Activated naive CD8-positive, alpha-beta T cell (primary cell): ENCODE measurements at regions not wholly inside any gene's neighbourhood (a gene's known extent, or its start where the extent isn't known, plus 50 kb on each side); places are given as distances from the start of the nearest gene placed in this dataset.

ENCODE experiments used
- H3K27ac Mint-ChIP-seq: one replicate; pipeline ENCODE4 v1.8.0; 2021; ENCODE audit warnings: mixed read lengths
- H3K27me3 Mint-ChIP-seq: one replicate; pipeline ENCODE4 v1.8.0; 2021; ENCODE audit warnings: mixed read lengths
- H3K36me3 Mint-ChIP-seq: one replicate; pipeline ENCODE4 v1.8.0; 2021; ENCODE audit warnings: mixed read lengths
- H3K4me1 Mint-ChIP-seq: one replicate; pipeline ENCODE4 v1.8.0; 2021; ENCODE audit warnings: low read depth, mixed read lengths
- H3K4me3 Mint-ChIP-seq: one replicate; pipeline ENCODE4 v1.8.0; 2021; ENCODE audit warnings: mild to moderate bottlenecking, mixed read lengths
- H3K9me3 Mint-ChIP-seq: one replicate; pipeline ENCODE4 v1.8.0; 2021; ENCODE audit warnings: low read depth, mixed read lengths

- Mint-ChIP-seq H3K27ac (no peak overlapping the region), H3K9me3 (no peaks in the 10 kb centered on the region), H3K4me3 (no peak overlapping the region), H3K36me3 (peaks cover 6% of the 10 kb centered on the region), H3K27me3 (peaks cover 2% of the 10 kb centered on the region), H3K4me1 (no peaks in the 10 kb centered on the region)
Observed at GRCh38 chr12:4091016-4091743, 182.4 kb upstream of the CCND2 start.

DNA sequence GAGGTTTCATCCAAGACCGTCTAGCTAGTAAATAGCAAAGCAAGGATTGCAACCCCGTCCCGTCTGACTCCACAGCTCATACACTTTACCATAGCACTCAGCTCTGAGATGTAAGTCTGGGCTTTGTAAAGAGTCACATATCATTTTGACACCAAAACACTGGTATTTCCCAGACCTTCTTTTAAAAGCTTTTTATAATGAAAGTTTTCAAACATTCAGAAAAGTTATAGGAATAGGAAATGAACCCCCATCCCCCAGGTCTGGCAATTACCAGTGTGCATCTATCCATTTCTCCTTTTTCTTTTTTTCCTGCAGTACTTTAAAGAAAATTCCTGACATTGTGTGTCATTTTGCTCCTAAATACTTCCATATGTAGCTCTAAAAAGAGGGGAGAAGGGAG is 183.6 kb upstream of the CCND2 start:
- Mint-ChIP-seq H3K27ac (no peak overlapping the region), H3K4me1 (no peaks in the 10 kb centered on the region), H3K9me3 (no peaks in the 10 kb centered on the region)

DNA sequence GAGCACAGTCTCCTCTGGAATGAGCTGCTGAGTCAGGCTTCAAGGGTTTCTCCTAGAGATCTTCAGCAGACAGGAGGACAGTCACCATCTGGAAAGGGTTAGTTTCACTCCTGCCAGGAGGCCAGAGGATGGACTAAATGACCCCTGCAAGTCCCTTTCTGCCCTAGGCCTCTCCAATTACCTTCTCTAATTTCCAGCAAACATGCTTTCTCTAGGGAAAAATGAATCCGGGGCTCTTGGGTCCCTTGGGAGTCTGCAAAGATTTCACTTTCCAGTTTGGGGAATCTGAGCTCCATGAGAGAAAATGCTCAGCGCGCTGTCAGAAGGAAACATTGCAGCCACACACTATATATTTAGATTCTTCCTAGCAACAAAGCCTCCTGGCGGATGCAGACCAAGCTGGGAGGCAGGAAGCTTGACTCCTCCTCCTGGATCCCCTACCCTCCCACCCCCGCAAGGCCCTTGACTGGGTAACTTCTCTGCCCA is 184.4 kb upstream of the CCND2 start:
- H3K4me3 Mint-ChIP-seq = no peak overlapping the region
- H3K36me3 Mint-ChIP-seq = peaks cover 6% of the 10 kb centered on the region
- no peaks in the 10 kb centered on the region for H3K4me1 Mint-ChIP-seq
- H3K27ac Mint-ChIP-seq = no peak overlapping the region
- no peaks in the 10 kb centered on the region for H3K9me3 Mint-ChIP-seq
- peaks cover 2% of the 10 kb centered on the region for H3K27me3 Mint-ChIP-seq

More for the DNA sequence above, 183.6 kb upstream of the CCND2 start:
- Mint-ChIP-seq H3K4me3 (no peak overlapping the region), H3K36me3 (peaks cover 6% of the 10 kb centered on the region), H3K27me3 (peaks cover 2% of the 10 kb centered on the region)

GRCh38 chr12:4088451-4088850 is 185.1 kb upstream of the CCND2 start:
- no peaks in the 10 kb centered on the region for H3K4me1 Mint-ChIP-seq
- no peak overlapping the region for H3K27ac Mint-ChIP-seq
- H3K27me3 Mint-ChIP-seq = peaks cover 2% of the 10 kb centered on the region
- H3K9me3 Mint-ChIP-seq = no peaks in the 10 kb centered on the region
- no peak overlapping the region for H3K4me3 Mint-ChIP-seq
- H3K36me3 Mint-ChIP-seq = peaks cover 11% of the 10 kb centered on the region

DNA sequence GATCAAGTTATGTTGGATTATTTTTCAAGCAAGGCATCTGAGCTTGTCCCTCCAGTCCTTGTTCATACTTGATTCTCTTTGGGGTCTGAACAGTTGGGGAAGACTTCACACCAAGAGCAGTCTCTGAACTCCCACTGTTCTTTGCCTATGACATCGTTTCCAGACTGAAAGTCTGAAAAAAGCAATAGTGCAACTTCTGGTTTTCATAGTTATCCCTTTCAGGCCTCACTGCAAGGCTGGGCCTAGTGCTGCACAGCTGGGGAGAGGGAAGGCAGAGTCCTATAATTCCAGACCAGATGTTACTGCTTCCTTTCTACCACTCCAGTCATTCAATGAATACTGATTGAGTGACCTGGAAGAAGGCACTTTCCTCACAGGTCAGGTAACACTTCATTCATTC is 187.1 kb upstream of the CCND2 start:
- H3K27me3 Mint-ChIP-seq = no peaks in the 10 kb centered on the region
- H3K9me3 Mint-ChIP-seq = no peaks in the 10 kb centered on the region
- H3K4me3 Mint-ChIP-seq = no peak overlapping the region
- no peaks in the 10 kb centered on the region for H3K4me1 Mint-ChIP-seq
- H3K27ac Mint-ChIP-seq = no peak overlapping the region
- H3K36me3 Mint-ChIP-seq = peaks cover 11% of the 10 kb centered on the region

GRCh38 chr12:4084573-4084972 is 189.0 kb upstream of the CCND2 start:
- Mint-ChIP-seq H3K36me3 (peaks cover 12% of the 10 kb centered on the region), H3K9me3 (no peaks in the 10 kb centered on the region), H3K27me3 (no peaks in the 10 kb centered on the region), H3K4me3 (no peak overlapping the region), H3K4me1 (no peaks in the 10 kb centered on the region), H3K27ac (no peak overlapping the region)

DNA sequence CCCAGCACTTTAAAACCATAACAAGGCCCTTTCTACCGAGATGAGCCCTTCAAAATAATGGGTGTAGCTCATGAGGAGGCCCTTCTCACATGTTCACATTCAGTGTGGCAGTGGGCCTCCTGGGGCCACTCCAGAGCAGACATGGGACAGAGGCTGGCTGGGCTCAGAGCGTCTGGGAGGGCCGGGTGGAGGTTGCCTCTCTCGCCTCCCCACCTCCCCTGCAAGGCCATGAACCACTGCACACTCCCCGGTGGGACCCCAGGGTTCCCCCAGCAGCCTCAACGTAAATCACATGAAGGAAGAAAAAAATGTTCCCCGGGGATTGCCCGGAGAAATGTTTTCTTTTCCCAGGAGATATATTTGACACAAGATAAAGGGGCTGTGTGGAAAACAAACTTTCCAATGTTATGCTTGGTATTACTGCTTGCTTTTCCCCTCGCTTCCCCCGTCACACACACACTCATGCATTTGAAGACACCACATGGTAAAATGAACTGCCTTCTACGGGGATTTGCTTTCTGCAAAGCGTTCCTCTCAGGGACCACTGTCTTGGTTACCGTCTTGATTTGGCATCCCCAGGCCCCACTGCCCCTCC is 190.7 kb upstream of the CCND2 start:
- H3K27me3 Mint-ChIP-seq = no peaks in the 10 kb centered on the region
- H3K4me3 Mint-ChIP-seq = no peak overlapping the region
- no peaks in the 10 kb centered on the region for H3K4me1 Mint-ChIP-seq
- H3K27ac Mint-ChIP-seq = no peak overlapping the region
- no peaks in the 10 kb centered on the region for H3K9me3 Mint-ChIP-seq
- H3K36me3 Mint-ChIP-seq = peaks cover 14% of the 10 kb centered on the region

GRCh38 chr12:4080213-4080612 is 193.3 kb upstream of the CCND2 start:
- H3K4me3 Mint-ChIP-seq = no peak overlapping the region
- no peaks in the 10 kb centered on the region for H3K9me3 Mint-ChIP-seq
- H3K36me3 Mint-ChIP-seq = peaks cover 16% of the 10 kb centered on the region
- no peak overlapping the region for H3K27ac Mint-ChIP-seq
- no peaks in the 10 kb centered on the region for H3K4me1 Mint-ChIP-seq
- H3K27me3 Mint-ChIP-seq = no peaks in the 10 kb centered on the region

- no peak overlapping the region for H3K27ac Mint-ChIP-seq
- no peak overlapping the region for H3K4me3 Mint-ChIP-seq
- no peaks in the 10 kb centered on the region for H3K27me3 Mint-ChIP-seq
- H3K36me3 Mint-ChIP-seq = peaks cover 15% of the 10 kb centered on the region
- no peaks in the 10 kb centered on the region for H3K4me1 Mint-ChIP-seq
- H3K9me3 Mint-ChIP-seq = no peaks in the 10 kb centered on the region
Observed at GRCh38 chr12:4074129-4074528, 199.4 kb upstream of the CCND2 start.

DNA sequence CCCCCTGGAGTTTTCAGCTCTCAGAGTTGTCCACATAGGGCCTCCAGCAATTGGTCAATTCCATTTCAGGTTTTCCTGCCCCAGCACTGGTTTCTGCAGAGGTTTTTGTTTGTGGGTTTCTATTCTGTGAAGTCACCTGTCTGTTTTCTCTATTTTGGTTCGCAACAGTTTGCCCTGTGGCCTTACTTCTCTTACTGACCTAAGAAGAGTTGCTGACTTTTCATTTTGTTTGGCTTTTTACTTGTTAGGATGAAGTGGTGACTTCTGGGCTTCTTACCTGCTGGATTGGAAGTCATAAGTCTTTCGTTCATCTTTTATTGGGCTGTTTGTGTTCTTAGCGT is 196.4 kb upstream of the PARP11 start:
- Mint-ChIP-seq H3K4me1 (no peaks in the 10 kb centered on the region), H3K4me3 (no peak overlapping the region), H3K36me3 (peaks cover 7% of the 10 kb centered on the region), H3K9me3 (no peaks in the 10 kb centered on the region), H3K27ac (no peak overlapping the region), H3K27me3 (no peaks in the 10 kb centered on the region)

- H3K27ac Mint-ChIP-seq = no peak overlapping the region
- H3K27me3 Mint-ChIP-seq = no peaks in the 10 kb centered on the region
- H3K4me1 Mint-ChIP-seq = no peaks in the 10 kb centered on the region
- peaks cover 6% of the 10 kb centered on the region for H3K36me3 Mint-ChIP-seq
- no peak overlapping the region for H3K4me3 Mint-ChIP-seq
- H3K9me3 Mint-ChIP-seq = no peaks in the 10 kb centered on the region
Observed at GRCh38 chr12:4068981-4069669, 195.9 kb upstream of the PARP11 start.

- Mint-ChIP-seq H3K4me1 (no peaks in the 10 kb centered on the region), H3K9me3 (no peaks in the 10 kb centered on the region), H3K27ac (no peak overlapping the region), H3K27me3 (no peaks in the 10 kb centered on the region), H3K4me3 (no peak overlapping the region), H3K36me3 (peaks cover 5% of the 10 kb centered on the region)
Observed at GRCh38 chr12:4064008-4064407, 190.8 kb upstream of the PARP11 start.

DNA sequence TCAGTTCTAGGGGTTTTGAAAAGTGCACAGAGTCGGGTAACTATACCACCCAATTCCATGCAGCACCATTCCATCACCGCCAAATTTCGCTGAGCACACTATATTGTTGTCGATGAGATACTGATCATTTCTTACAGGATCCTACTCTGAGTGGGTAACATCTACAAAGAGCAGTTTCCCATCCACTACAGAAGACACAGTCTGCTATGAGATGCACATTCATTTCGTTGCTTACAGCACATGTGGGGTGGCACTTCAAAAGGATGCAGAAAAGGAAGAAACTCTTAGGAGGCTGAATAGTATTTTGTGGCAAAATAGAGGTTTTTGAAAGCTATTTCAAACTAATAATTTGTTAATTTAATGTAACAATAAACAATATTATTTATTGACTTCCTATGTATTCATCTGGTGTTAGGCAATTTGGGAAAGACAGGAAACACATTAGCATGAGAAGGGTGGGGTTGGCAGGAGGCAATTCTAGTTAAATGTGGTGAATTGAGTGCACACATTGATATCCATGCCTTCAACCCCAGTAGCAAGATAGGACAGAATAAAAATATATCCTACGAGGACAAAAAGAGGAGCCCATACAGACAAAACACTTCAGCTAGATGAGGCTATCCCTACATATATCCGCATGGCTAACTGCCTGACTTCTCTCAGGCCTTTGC is 186.8 kb upstream of the PARP11 start:
- Mint-ChIP-seq H3K4me3 (no peak overlapping the region), H3K27ac (no peak overlapping the region), H3K4me1 (peaks cover 10% of the 10 kb centered on the region)

DNA sequence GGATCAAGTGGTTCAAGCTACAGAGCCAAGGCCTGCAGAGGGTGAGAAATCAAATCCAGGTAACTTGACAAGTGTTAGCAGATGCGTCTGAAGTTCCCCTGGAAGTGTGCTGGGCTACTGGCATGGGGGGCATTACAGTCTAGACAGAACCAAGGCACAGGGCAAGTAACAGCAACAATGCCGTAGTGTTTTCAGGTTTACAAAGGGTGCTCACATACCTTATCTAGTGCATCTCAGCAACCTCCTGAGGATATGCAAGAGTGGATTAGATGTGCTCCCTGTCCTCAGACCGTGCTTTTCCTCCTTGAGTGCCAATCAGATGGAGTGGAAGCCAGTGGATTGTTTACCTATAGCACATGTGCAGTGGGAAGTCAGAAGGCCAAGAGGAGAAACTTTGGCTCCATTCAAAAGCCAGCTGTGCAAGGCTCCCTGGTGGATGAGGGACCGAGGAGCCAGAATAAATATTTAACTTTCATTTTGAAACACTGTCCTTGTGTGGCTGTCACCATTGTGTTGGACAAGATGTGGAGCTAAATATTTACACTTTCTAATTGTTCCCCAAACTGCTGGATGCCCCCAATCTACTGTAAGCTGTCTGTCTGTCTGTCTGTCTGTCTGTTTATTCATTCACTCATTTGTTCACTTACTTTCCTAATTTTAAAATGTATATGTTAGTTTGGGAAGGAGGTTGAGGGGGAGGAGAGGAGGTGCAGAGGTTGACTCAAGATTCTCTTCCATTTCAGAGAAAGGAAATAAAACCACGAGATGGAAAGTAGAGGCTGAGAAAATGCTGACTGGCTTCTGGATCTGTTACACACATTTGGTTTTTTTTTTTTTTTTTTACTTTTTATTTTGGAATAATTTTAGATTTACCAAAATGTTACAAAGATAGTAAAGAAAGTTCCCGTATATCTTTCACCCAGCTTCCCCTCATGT is 184.0 kb upstream of the PARP11 start:
- peaks cover 10% of the 10 kb centered on the region for H3K4me1 Mint-ChIP-seq
- H3K27ac Mint-ChIP-seq = no peak overlapping the region
- no peaks in the 10 kb centered on the region for H3K9me3 Mint-ChIP-seq
- H3K4me3 Mint-ChIP-seq = no peak overlapping the region
- H3K27me3 Mint-ChIP-seq = no peaks in the 10 kb centered on the region
- peaks cover 8% of the 10 kb centered on the region for H3K36me3 Mint-ChIP-seq

More for the DNA sequence above, 186.8 kb upstream of the PARP11 start:
- peaks cover 9% of the 10 kb centered on the region for H3K36me3 Mint-ChIP-seq
- H3K27me3 Mint-ChIP-seq = no peaks in the 10 kb centered on the region
- H3K9me3 Mint-ChIP-seq = no peaks in the 10 kb centered on the region
